ENCODE measurements at regions not wholly inside any gene's neighbourhood (a gene's known extent, or its start where the extent isn't known, plus 50 kb on each side); places are given as distances from the start of the nearest gene placed in this dataset.

- no peaks in the 10 kb centered on the region for H3K9me3 Mint-ChIP-seq
- Histone ChIP-seq H3K9ac (ENCODE audit: extremely low read depth, low read length, poor library complexity, severe bottlenecking) (no peak overlapping the region), H3K9me3 (ENCODE audit: control insufficient read depth, low read length) (no peaks in the 10 kb centered on the region), H3K27ac (ENCODE audit: low read depth, low read length) (no peak overlapping the region), H3K4me1 (ENCODE audit: control insufficient read depth, insufficient read depth, low read length) (no peaks in the 10 kb centered on the region), H3K4me3 (ENCODE audit: low read length) (no peak overlapping the region), H3K27me3 (ENCODE audit: control insufficient read depth, insufficient read depth, low read length, poor library complexity, severe bottlenecking) (no peaks in the 10 kb centered on the region), H3K36me3 (ENCODE audit: control insufficient read depth, insufficient read depth, low read length) (no peaks in the 10 kb centered on the region)
- WGBS, 2 experiments (ENCODE audit: insufficient coverage in 1 of 2, insufficient read length in 1 of 2), result 92 to 100% methylated on average over 3 to 4 of the region's 4 CpGs
- DNase-seq, result no peak
- no peak overlapping the region for H3K27ac Mint-ChIP-seq
- H3K4me1 Mint-ChIP-seq, result no peaks in the 10 kb centered on the region
- H3K36me3 Mint-ChIP-seq (ENCODE audit: low read depth), result no peaks in the 10 kb centered on the region
- peaks cover 1% of the 10 kb centered on the region for H3K27me3 Mint-ChIP-seq (ENCODE audit: insufficient read depth)
- H3K4me3 Mint-ChIP-seq, result no peak overlapping the region
- TF ChIP-seq, protein P1, sequence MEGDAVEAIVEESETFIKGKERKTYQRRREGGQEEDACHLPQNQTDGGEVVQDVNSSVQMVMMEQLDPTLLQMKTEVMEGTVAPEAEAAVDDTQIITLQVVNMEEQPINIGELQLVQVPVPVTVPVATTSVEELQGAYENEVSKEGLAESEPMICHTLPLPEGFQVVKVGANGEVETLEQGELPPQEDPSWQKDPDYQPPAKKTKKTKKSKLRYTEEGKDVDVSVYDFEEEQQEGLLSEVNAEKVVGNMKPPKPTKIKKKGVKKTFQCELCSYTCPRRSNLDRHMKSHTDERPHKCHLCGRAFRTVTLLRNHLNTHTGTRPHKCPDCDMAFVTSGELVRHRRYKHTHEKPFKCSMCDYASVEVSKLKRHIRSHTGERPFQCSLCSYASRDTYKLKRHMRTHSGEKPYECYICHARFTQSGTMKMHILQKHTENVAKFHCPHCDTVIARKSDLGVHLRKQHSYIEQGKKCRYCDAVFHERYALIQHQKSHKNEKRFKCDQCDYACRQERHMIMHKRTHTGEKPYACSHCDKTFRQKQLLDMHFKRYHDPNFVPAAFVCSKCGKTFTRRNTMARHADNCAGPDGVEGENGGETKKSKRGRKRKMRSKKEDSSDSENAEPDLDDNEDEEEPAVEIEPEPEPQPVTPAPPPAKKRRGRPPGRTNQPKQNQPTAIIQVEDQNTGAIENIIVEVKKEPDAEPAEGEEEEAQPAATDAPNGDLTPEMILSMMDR (conservative IDR thresholded peaks at IDR 0.05), result no peak
Observed at GRCh38 chr5:85967681-85968080, 650.1 kb upstream of the COX7C start.

GRCh38 chr5:85972539-85972938 lies 645.2 kb upstream of the COX7C start:
- H3K27ac Mint-ChIP-seq, result no peak overlapping the region
- H3K9me3 Mint-ChIP-seq, result no peaks in the 10 kb centered on the region
- no peak for DNase-seq
- H3K36me3 Mint-ChIP-seq (ENCODE audit: low read depth), result no peaks in the 10 kb centered on the region
- 80 to 99% methylated on average over 1 to 3 of the region's 4 CpGs for WGBS, 2 experiments (ENCODE audit: insufficient coverage in 1 of 2, insufficient read length in 1 of 2)
- H3K36me3 ChIP-seq (ENCODE audit: control insufficient read depth, insufficient read depth, low read length), result no peaks in the 10 kb centered on the region
- H3K4me1 Mint-ChIP-seq, result no peaks in the 10 kb centered on the region
- TF ChIP-seq, protein P1 (conservative IDR thresholded peaks at IDR 0.05), result no peak
- H3K9me3 ChIP-seq (ENCODE audit: control insufficient read depth, low read length), result no peaks in the 10 kb centered on the region
- no peak overlapping the region for H3K4me3 Mint-ChIP-seq
- no peak overlapping the region for H3K4me3 ChIP-seq (ENCODE audit: low read length)
- H3K4me1 ChIP-seq (ENCODE audit: control insufficient read depth, insufficient read depth, low read length), result no peaks in the 10 kb centered on the region
- H3K27me3 ChIP-seq (ENCODE audit: control insufficient read depth, insufficient read depth, low read length, poor library complexity, severe bottlenecking), result no peaks in the 10 kb centered on the region
- no peak overlapping the region for H3K9ac ChIP-seq (ENCODE audit: extremely low read depth, low read length, poor library complexity, severe bottlenecking)
- no peak overlapping the region for H3K27ac ChIP-seq (ENCODE audit: low read depth, low read length)
- H3K27me3 Mint-ChIP-seq (ENCODE audit: insufficient read depth), result no peaks in the 10 kb centered on the region

DNA sequence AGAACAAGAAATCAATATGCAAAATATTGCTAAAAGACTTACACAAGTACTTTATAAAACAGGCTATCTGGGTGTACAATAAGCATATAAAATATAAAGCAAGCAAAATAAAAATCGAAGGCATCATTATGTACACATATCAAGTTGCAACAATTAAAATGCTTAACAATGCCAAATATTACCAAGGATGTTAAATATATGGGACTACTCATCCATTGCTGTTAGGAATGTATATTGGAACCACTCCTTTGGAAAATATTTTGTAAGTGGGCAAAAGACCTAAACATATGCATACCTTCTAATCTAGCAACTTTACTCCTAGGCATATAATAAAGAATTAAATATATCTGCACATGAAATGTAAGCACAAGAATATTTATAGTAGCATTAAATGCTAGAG lies 632.6 kb upstream of the COX7C start:
- Histone ChIP-seq H3K27me3 (ENCODE audit: control insufficient read depth, insufficient read depth, low read length, poor library complexity, severe bottlenecking) (no peaks in the 10 kb centered on the region), H3K27ac (ENCODE audit: low read depth, low read length) (no peak overlapping the region), H3K36me3 (ENCODE audit: control insufficient read depth, insufficient read depth, low read length) (no peaks in the 10 kb centered on the region), H3K9me3 (ENCODE audit: control insufficient read depth, low read length) (peaks cover 3% of the 10 kb centered on the region), H3K4me1 (ENCODE audit: control insufficient read depth, insufficient read depth, low read length) (no peaks in the 10 kb centered on the region), H3K9ac (ENCODE audit: extremely low read depth, low read length, poor library complexity, severe bottlenecking) (no peak overlapping the region), H3K4me3 (ENCODE audit: low read length) (no peak overlapping the region)
- 100% methylated on average over 1 of the region's 1 CpG; no CpG with 5 or more reads in 1 of the 2 experiments for WGBS, 2 experiments (ENCODE audit: insufficient coverage in 1 of 2, insufficient read length in 1 of 2)
- Mint-ChIP-seq H3K4me1 (no peaks in the 10 kb centered on the region), H3K36me3 (ENCODE audit: low read depth) (no peaks in the 10 kb centered on the region), H3K4me3 (no peak overlapping the region), H3K27ac (no peak overlapping the region), H3K27me3 (ENCODE audit: insufficient read depth) (no peaks in the 10 kb centered on the region), H3K9me3 (peaks cover 7% of the 10 kb centered on the region)
- TF ChIP-seq, protein P1 (conservative IDR thresholded peaks at IDR 0.05), result no peak
- no peak for DNase-seq
